ENCODE measurements at regions not wholly inside any gene's neighbourhood (a gene's known extent, or its start where the extent isn't known, plus 50 kb on each side); places are given as distances from the start of the nearest gene placed in this dataset.

GRCh38 chr14:86143248-86143647 is 613.3 kb downstream of the FLRT2 start:
- Histone ChIP-seq H3K27me3 (no peaks in the 10 kb centered on the region), H3K4me1 (ENCODE audit: insufficient read depth) (no peaks in the 10 kb centered on the region), H2AFZ (no peak overlapping the region), H3K27ac (no peak overlapping the region), H3K9me3 (ENCODE audit: low read depth) (no peaks in the 10 kb centered on the region), H3K4me2 (no peak overlapping the region), H3K36me3 (replicated peaks; ENCODE audit: insufficient read depth, low read depth) (no peaks in the 10 kb centered on the region), H3K4me3 (no peak overlapping the region), H3K9me2 (replicated peaks; ENCODE audit: insufficient read depth) (no peaks in the 10 kb centered on the region), H3K79me2 (no peaks in the 10 kb centered on the region), H4K20me1 (ENCODE audit: insufficient read depth, poor library complexity, severe bottlenecking) (no peaks in the 10 kb centered on the region)
- TF ChIP-seq EZH2 (IDR thresholded peaks at IDR 0.05; ENCODE audit: borderline replicate concordance) (no peak), CTCF (IDR thresholded peaks at IDR 0.05; ENCODE audit: poor library complexity) (no peak), EZH2phosphoT487 (IDR thresholded peaks at IDR 0.05; ENCODE audit: low read depth, severe bottlenecking, unreplicated experiment) (no peak)
- WGBS (ENCODE audit: low lambda C conversion rate, missing lambda C conversion rate), result 85% methylated on average over 1 of the region's 1 CpG
- DNase-seq (ENCODE audit: low spot score), result no peak

GRCh38 chr14:86141966-86142365 is 612.0 kb downstream of the FLRT2 start:
- Histone ChIP-seq H4K20me1 (ENCODE audit: insufficient read depth, poor library complexity, severe bottlenecking) (no peaks in the 10 kb centered on the region), H3K4me1 (ENCODE audit: insufficient read depth) (no peaks in the 10 kb centered on the region), H3K9me2 (replicated peaks; ENCODE audit: insufficient read depth) (no peaks in the 10 kb centered on the region), H3K27me3 (no peaks in the 10 kb centered on the region), H3K9me3 (ENCODE audit: low read depth) (no peaks in the 10 kb centered on the region), H3K4me2 (no peak overlapping the region), H3K36me3 (replicated peaks; ENCODE audit: insufficient read depth, low read depth) (no peaks in the 10 kb centered on the region), H3K79me2 (no peaks in the 10 kb centered on the region), H3K27ac (no peak overlapping the region), H3K4me3 (no peak overlapping the region), H2AFZ (no peak overlapping the region)
- 56% methylated on average over 2 of the region's 2 CpGs for WGBS (ENCODE audit: low lambda C conversion rate, missing lambda C conversion rate)
- DNase-seq (ENCODE audit: low spot score), result no peak
- TF ChIP-seq EZH2phosphoT487 (IDR thresholded peaks at IDR 0.05; ENCODE audit: low read depth, severe bottlenecking, unreplicated experiment) (no peak), CTCF (IDR thresholded peaks at IDR 0.05; ENCODE audit: poor library complexity) (no peak), EZH2 (IDR thresholded peaks at IDR 0.05; ENCODE audit: borderline replicate concordance) (no peak)

GRCh38 chr14:86129426-86129825 is 599.5 kb downstream of the FLRT2 start:
- H3K36me3 ChIP-seq (replicated peaks; ENCODE audit: insufficient read depth, low read depth), result no peaks in the 10 kb centered on the region
- H3K27me3 ChIP-seq, result no peaks in the 10 kb centered on the region
- no peak for TF ChIP-seq EZH2 (IDR thresholded peaks at IDR 0.05; ENCODE audit: borderline replicate concordance)
- TF ChIP-seq CTCF (IDR thresholded peaks at IDR 0.05; ENCODE audit: poor library complexity), result no peak
- no peak for TF ChIP-seq EZH2phosphoT487 (IDR thresholded peaks at IDR 0.05; ENCODE audit: low read depth, severe bottlenecking, unreplicated experiment)

GRCh38 chr14:86124328-86124727 is 594.4 kb downstream of the FLRT2 start:
- no peaks in the 10 kb centered on the region for H3K27me3 ChIP-seq
- no peaks in the 10 kb centered on the region for H3K79me2 ChIP-seq

More at GRCh38 chr14:86129426-86129825, 599.5 kb downstream of the FLRT2 start:
- Histone ChIP-seq H3K4me2 (no peak overlapping the region), H3K9me3 (ENCODE audit: low read depth) (no peaks in the 10 kb centered on the region), H3K4me1 (ENCODE audit: insufficient read depth) (no peaks in the 10 kb centered on the region), H2AFZ (no peak overlapping the region), H4K20me1 (ENCODE audit: insufficient read depth, poor library complexity, severe bottlenecking) (no peaks in the 10 kb centered on the region), H3K27ac (no peak overlapping the region), H3K79me2 (no peaks in the 10 kb centered on the region), H3K4me3 (no peak overlapping the region), H3K9me2 (replicated peaks; ENCODE audit: insufficient read depth) (no peaks in the 10 kb centered on the region)
- 92% methylated on average over 1 of the region's 1 CpG for WGBS (ENCODE audit: low lambda C conversion rate, missing lambda C conversion rate)
- no peak for DNase-seq (ENCODE audit: low spot score)

More at GRCh38 chr14:86124328-86124727, 594.4 kb downstream of the FLRT2 start:
- no peaks in the 10 kb centered on the region for H3K9me2 ChIP-seq (replicated peaks; ENCODE audit: insufficient read depth)
- H2AFZ ChIP-seq, result no peak overlapping the region
- no peak overlapping the region for H3K27ac ChIP-seq
- H3K9me3 ChIP-seq (ENCODE audit: low read depth), result no peaks in the 10 kb centered on the region
- no peak overlapping the region for H3K4me2 ChIP-seq
- TF ChIP-seq EZH2phosphoT487 (IDR thresholded peaks at IDR 0.05; ENCODE audit: low read depth, severe bottlenecking, unreplicated experiment), result no peak
- no peak for TF ChIP-seq EZH2 (IDR thresholded peaks at IDR 0.05; ENCODE audit: borderline replicate concordance)
- no peak for TF ChIP-seq CTCF (IDR thresholded peaks at IDR 0.05; ENCODE audit: poor library complexity)
- DNase-seq (ENCODE audit: low spot score), result no peak
- no peaks in the 10 kb centered on the region for H4K20me1 ChIP-seq (ENCODE audit: insufficient read depth, poor library complexity, severe bottlenecking)
- H3K4me3 ChIP-seq, result no peak overlapping the region
- H3K36me3 ChIP-seq (replicated peaks; ENCODE audit: insufficient read depth, low read depth), result no peaks in the 10 kb centered on the region
- H3K4me1 ChIP-seq (ENCODE audit: insufficient read depth), result no peaks in the 10 kb centered on the region
- WGBS (ENCODE audit: low lambda C conversion rate, missing lambda C conversion rate), result 94% methylated on average over 4 of the region's 4 CpGs

Data from hepatocyte (in vitro differentiated cells).